DND-41 (cell line): ENCODE measurements at regions not wholly inside any gene's neighbourhood (a gene's known extent, or its start where the extent isn't known, plus 50 kb on each side); places are given as distances from the start of the nearest gene placed in this dataset.

ENCODE experiments used
- ATAC-seq: fragments of 200-7000 bp; cut with Tn5 transposase; 3 replicates; pipeline ENCODE4 v1.9.1; 2021; ENCODE audit warnings: low read depth; ENCODE audit not compliant: insufficient read depth
- DNase-seq: peaks from one replicate; pipeline ENCODE4 v3.0.0-alpha.2; 2020
- H2AFZ ChIP-seq: 2 replicates; pipeline ENCODE4 v1.6.0; 2012; ENCODE audit warnings: low read depth, low read length
- H3K27ac ChIP-seq: 2 replicates; pipeline ENCODE4 v1.5.1; 2012; ENCODE audit warnings: low read length, inconsistent platforms
- H3K27me3 ChIP-seq: fragments of 200-600 bp; sonication (generic); 2 replicates; pipeline ENCODE4 v1.6.0; 2012; ENCODE audit warnings: low read length, mild to moderate bottlenecking, inconsistent platforms; ENCODE audit not compliant: insufficient read depth, poor library complexity
- H3K36me3 ChIP-seq: 2 replicates; pipeline ENCODE4 v1.5.1; 2012; ENCODE audit warnings: low read length, inconsistent platforms; ENCODE audit not compliant: insufficient read depth
- H3K4me1 ChIP-seq: 2 replicates; pipeline ENCODE4 v1.5.1; 2012; ENCODE audit warnings: mild to moderate bottlenecking, low read length; ENCODE audit not compliant: insufficient read depth
- H3K4me2 ChIP-seq: 2 replicates; pipeline ENCODE4 v1.6.0; 2012; ENCODE audit warnings: mild to moderate bottlenecking, moderate library complexity, low read length, inconsistent platforms; ENCODE audit not compliant: insufficient read depth
- H3K4me3 ChIP-seq, 2 experiments: fragments of 200-600 bp in 1 of 2; shearing (Covaris generic) in 1 of 2; 2 replicates each; pipeline ENCODE4 v1.5.1; 2012 to 2016; ENCODE audit warnings: inconsistent platforms in 2 of 2, low read length in 2 of 2, mild to moderate bottlenecking in 2 of 2, low read depth in 1 of 2, moderate library complexity in 1 of 2
- H3K79me2 ChIP-seq: 2 replicates; pipeline ENCODE4 v1.6.0; 2012; ENCODE audit warnings: low read length, inconsistent platforms; ENCODE audit not compliant: insufficient read depth
- H3K9ac ChIP-seq: 2 replicates; pipeline ENCODE4 v1.6.0; 2012; ENCODE audit warnings: low read depth, mild to moderate bottlenecking, inconsistent platforms, low read length, moderate library complexity
- H3K9me3 ChIP-seq: 2 replicates; pipeline ENCODE4 v1.5.1; 2012; ENCODE audit warnings: low read length, moderate library complexity, mild to moderate bottlenecking, inconsistent platforms; ENCODE audit not compliant: insufficient read depth, severe bottlenecking
- H4K20me1 ChIP-seq: 2 replicates; pipeline ENCODE4 v1.6.0; 2012; ENCODE audit warnings: low read length; ENCODE audit not compliant: insufficient read depth
- CTCF ChIP-seq: IDR thresholded peaks from 2 replicates; pipeline ENCODE4 v1.5.1; 2012; ENCODE audit warnings: borderline replicate concordance, low read length, moderate library complexity, mild to moderate bottlenecking; ENCODE audit not compliant: poor library complexity, severe bottlenecking; ENCODE audit errors: extremely low read depth
- EZH2 ChIP-seq: IDR thresholded peaks from 3 replicates; pipeline ENCODE4 v1.6.1; 2012; ENCODE audit warnings: borderline replicate concordance, low read depth, mild to moderate bottlenecking, moderate library complexity, low read length, inconsistent platforms; ENCODE audit not compliant: severe bottlenecking

- Histone ChIP-seq H3K36me3 (no peaks in the 10 kb centered on the region), H3K9ac (no peak overlapping the region), H3K4me2 (no peak overlapping the region), H3K9me3 (no peaks in the 10 kb centered on the region), H3K4me1 (no peaks in the 10 kb centered on the region), H3K27ac (no peak overlapping the region), H4K20me1 (no peaks in the 10 kb centered on the region), H3K4me3 (no peak overlapping the region), H3K79me2 (no peaks in the 10 kb centered on the region), H2AFZ (no peak overlapping the region), H3K27me3 (no peaks in the 10 kb centered on the region)
- DNase-seq (no peak), ATAC-seq (no peak)
- TF ChIP-seq CTCF (no peak), EZH2 (no peak)
Measured at GRCh38 chr4:162959046-162959445, 207.6 kb downstream of the NAF1 start.

- H4K20me1 ChIP-seq = no peaks in the 10 kb centered on the region
- ATAC-seq (no peak), DNase-seq (no peak)
- H3K4me2 ChIP-seq = no peak overlapping the region
- H2AFZ ChIP-seq = no peak overlapping the region
- H3K27me3 ChIP-seq = no peaks in the 10 kb centered on the region
- H3K27ac ChIP-seq = no peak overlapping the region
- no peaks in the 10 kb centered on the region for H3K4me1 ChIP-seq
- H3K4me3 ChIP-seq = no peak overlapping the region
- H3K79me2 ChIP-seq = no peaks in the 10 kb centered on the region
- no peak overlapping the region for H3K9ac ChIP-seq
- H3K36me3 ChIP-seq = no peaks in the 10 kb centered on the region
- H3K9me3 ChIP-seq = no peaks in the 10 kb centered on the region
- TF ChIP-seq EZH2 = no peak
- TF ChIP-seq CTCF = no peak
Measured at GRCh38 chr4:162957521-162958143, 209.1 kb downstream of the NAF1 start.

GRCh38 chr4:162954976-162955375 lies 211.7 kb downstream of the NAF1 start:
- Histone ChIP-seq H3K36me3 (no peaks in the 10 kb centered on the region), H3K4me3 (no peak overlapping the region), H3K4me2 (no peak overlapping the region), H3K9me3 (no peaks in the 10 kb centered on the region), H3K27ac (no peak overlapping the region), H3K27me3 (no peaks in the 10 kb centered on the region), H4K20me1 (no peaks in the 10 kb centered on the region), H3K4me1 (no peaks in the 10 kb centered on the region), H2AFZ (no peak overlapping the region), H3K9ac (no peak overlapping the region), H3K79me2 (no peaks in the 10 kb centered on the region)
- TF ChIP-seq EZH2 = no peak
- no peak for TF ChIP-seq CTCF
- DNase-seq = no peak
- no peak for ATAC-seq

- H3K9ac ChIP-seq = no peak overlapping the region
- no peak for TF ChIP-seq CTCF
- no peak for TF ChIP-seq EZH2
- no peaks in the 10 kb centered on the region for H4K20me1 ChIP-seq
- no peak overlapping the region for H3K4me2 ChIP-seq
- H3K27ac ChIP-seq = no peak overlapping the region
- H3K79me2 ChIP-seq = no peaks in the 10 kb centered on the region
- H3K4me1 ChIP-seq = no peaks in the 10 kb centered on the region
- H3K36me3 ChIP-seq = no peaks in the 10 kb centered on the region
- no peaks in the 10 kb centered on the region for H3K27me3 ChIP-seq
- DNase-seq = no peak
- no peaks in the 10 kb centered on the region for H3K9me3 ChIP-seq
- H3K4me3 ChIP-seq = no peak overlapping the region
- H2AFZ ChIP-seq = no peak overlapping the region
- no peak for ATAC-seq
Measured at GRCh38 chr4:162952232-162952631, 214.5 kb downstream of the NAF1 start.
